Prostate gland (tissue), 2 donors: ENCODE measurements at regions not wholly inside any gene's neighbourhood (a gene's known extent, or its start where the extent isn't known, plus 50 kb on each side); places are given as distances from the start of the nearest gene placed in this dataset.
"Not testable (repeated sequence)": the region's sequence is repeated elsewhere in the genome, so short reads cannot be mapped to it uniquely, and the experiment has no call there.

Source experiments
- CTCF ChIP-seq, 4 experiments: fragments of 200-600 bp in 2 of 4; fragments of 450-650 bp in 2 of 4; sonication (generic) in 2 of 4; IDR thresholded peaks; 1 replicate in 3 of 4; 2 replicates in 1 of 4; pipeline ENCODE4 v1.5.1; 2016 to 2019; ENCODE audit warnings: antibody characterized with exemption in 4 of 4, mild to moderate bottlenecking in 2 of 4, moderate library complexity in 2 of 4
- POLR2A ChIP-seq: fragments of 450-650 bp; IDR thresholded peaks from one replicate; pipeline ENCODE4 v1.6.1; 2016; ENCODE audit warnings: antibody characterized with exemption, mild to moderate bottlenecking
- POLR2AphosphoS5 ChIP-seq: sonication (generic); formaldehyde crosslinking; IDR thresholded peaks from one replicate; pipeline ENCODE4 v1.6.1; 2017; ENCODE audit warnings: antibody characterized with exemption

- TF ChIP-seq CTCF (IDR thresholded peaks at IDR 0.05); POLR2A; POLR2AphosphoS5: not testable (repeated sequence)
Measured at GRCh38 chr7:6937746-6938145, 111.7 kb upstream of the CCZ1B start.
